Astrocyte of the cerebellum (primary cell): ENCODE measurements at regions not wholly inside any gene's neighbourhood (a gene's known extent, or its start where the extent isn't known, plus 50 kb on each side); places are given as distances from the start of the nearest gene placed in this dataset.
A peak's percentile ranks its signal among the peaks of the same experiment; 100 is the strongest.

Source experiments
- DNase-seq: peaks from one replicate; pipeline ENCODE4 v3.0.0-alpha.2; 2011; ENCODE audit warnings: low read depth
- H3K4me3 ChIP-seq: 2 replicates; pipeline ENCODE4 v1.5.1; 2011; ENCODE audit warnings: mild to moderate bottlenecking, low read depth, low read length, moderate library complexity
- CTCF ChIP-seq: IDR thresholded peaks from 2 replicates; pipeline ENCODE4 v1.5.1; 2012; ENCODE audit warnings: low read length, low read depth, moderate library complexity, mild to moderate bottlenecking; ENCODE audit errors: missing control alignments
- in situ Hi-C: cut with HindIII; loops from 2 replicates; pipeline ENCODE4 v1.10.0; 2017; ENCODE audit warnings: low sequenced_read_pairs

GRCh38 chr11:106475181-106475580, 397.7 kb downstream of the AASDHPPT start:
- DNase-seq, result no peak
- in situ Hi-C loops, result loop anchor here (5.0 kb wide), 1 partner anchor 48 kb away; no protein-coding TSS in a partner anchor
- no peak overlapping the region for H3K4me3 ChIP-seq

GRCh38 chr11:106477776-106478175, 400.3 kb downstream of the AASDHPPT start:
- no peak for TF ChIP-seq CTCF
- H3K4me3 ChIP-seq, result no peak overlapping the region
- in situ Hi-C loops, result loop anchor here (5.0 kb wide), 1 partner anchor 50 kb away; no protein-coding TSS in a partner anchor
- no peak for DNase-seq

More at GRCh38 chr11:106475181-106475580, 397.7 kb downstream of the AASDHPPT start:
- no peak for TF ChIP-seq CTCF

- DNase-seq, result no peak
- no peak for TF ChIP-seq CTCF
- in situ Hi-C loops, result loop anchor here (5.0 kb wide), 2 partner anchors 52 to 82 kb away; no protein-coding TSS in a partner anchor
- no peak overlapping the region for H3K4me3 ChIP-seq
Observed at GRCh38 chr11:106479646-106480045, 402.2 kb downstream of the AASDHPPT start.

GRCh38 chr11:106480581-106481190, 403.2 kb downstream of the AASDHPPT start:
- no peak for DNase-seq
- TF ChIP-seq CTCF, result no peak
- in situ Hi-C loops, result loop anchor here (5.0 kb wide), 1 partner anchor 83 kb away; no protein-coding TSS in a partner anchor
- no peak overlapping the region for H3K4me3 ChIP-seq

GRCh38 chr11:106482917-106483785, 405.7 kb downstream of the AASDHPPT start:
- in situ Hi-C loops, result loop anchor here (5.0 kb wide), 1 partner anchor 86 kb away; no protein-coding TSS in a partner anchor
- peak; percentile 73 for DNase-seq
- no peak for TF ChIP-seq CTCF
- no peak overlapping the region for H3K4me3 ChIP-seq

GRCh38 chr11:106491751-106492150, 414.3 kb downstream of the AASDHPPT start:
- no peak for TF ChIP-seq CTCF
- DNase-seq, result no peak
- H3K4me3 ChIP-seq, result no peak overlapping the region
- in situ Hi-C loops, result no loop called here
